ENCODE measurements at regions not wholly inside any gene's neighbourhood (a gene's known extent, or its start where the extent isn't known, plus 50 kb on each side); places are given as distances from the start of the nearest gene placed in this dataset.

DNA sequence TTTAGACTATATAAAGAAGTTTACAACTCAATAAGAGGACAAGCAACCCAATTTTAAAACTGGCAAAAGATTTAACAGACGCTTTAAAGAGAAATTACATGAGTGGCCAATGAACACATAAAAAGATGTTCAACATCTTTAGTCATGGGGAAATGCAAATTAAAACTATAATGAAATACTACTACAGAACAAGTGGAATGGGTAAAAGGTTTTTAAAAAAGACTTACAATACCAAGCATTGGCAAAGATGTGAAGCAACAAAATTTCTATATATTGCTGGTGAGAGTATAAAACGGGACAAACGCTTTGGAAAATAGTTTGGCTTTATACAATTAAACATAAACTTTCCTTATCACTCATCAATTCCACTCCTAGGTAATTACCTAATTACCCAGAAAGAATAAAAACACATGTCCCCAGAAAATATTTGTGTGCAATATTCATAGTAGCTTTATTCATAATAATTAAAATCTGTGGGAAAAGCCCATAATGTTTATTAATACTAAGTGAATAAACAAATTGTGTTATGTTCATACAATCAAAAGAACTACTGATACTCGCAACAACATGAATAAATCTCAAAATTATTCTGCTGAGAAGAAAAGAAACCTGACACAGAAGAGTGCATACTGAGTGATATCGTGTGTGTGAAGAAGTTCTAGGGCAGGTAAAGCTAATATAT is 76.7 kb upstream of the MYCN start:
- TF ChIP-seq POLR2AphosphoS5 (IDR thresholded peaks at IDR 0.05; ENCODE audit: low read depth, low read length) (no peak), SIN3A (IDR thresholded peaks at IDR 0.05; ENCODE audit: borderline replicate concordance, insufficient read depth, low read length) (no peak), TAF1 (IDR thresholded peaks at IDR 0.05; ENCODE audit: borderline replicate concordance, insufficient read depth, low read length) (no peak), FOXP2 (optimal IDR thresholded peaks at IDR 0.05; ENCODE audit: borderline replicate concordance, extremely low read depth, extremely low read length, insufficient read depth) (no peak)
- TF ChIP-seq, protein P1, sequence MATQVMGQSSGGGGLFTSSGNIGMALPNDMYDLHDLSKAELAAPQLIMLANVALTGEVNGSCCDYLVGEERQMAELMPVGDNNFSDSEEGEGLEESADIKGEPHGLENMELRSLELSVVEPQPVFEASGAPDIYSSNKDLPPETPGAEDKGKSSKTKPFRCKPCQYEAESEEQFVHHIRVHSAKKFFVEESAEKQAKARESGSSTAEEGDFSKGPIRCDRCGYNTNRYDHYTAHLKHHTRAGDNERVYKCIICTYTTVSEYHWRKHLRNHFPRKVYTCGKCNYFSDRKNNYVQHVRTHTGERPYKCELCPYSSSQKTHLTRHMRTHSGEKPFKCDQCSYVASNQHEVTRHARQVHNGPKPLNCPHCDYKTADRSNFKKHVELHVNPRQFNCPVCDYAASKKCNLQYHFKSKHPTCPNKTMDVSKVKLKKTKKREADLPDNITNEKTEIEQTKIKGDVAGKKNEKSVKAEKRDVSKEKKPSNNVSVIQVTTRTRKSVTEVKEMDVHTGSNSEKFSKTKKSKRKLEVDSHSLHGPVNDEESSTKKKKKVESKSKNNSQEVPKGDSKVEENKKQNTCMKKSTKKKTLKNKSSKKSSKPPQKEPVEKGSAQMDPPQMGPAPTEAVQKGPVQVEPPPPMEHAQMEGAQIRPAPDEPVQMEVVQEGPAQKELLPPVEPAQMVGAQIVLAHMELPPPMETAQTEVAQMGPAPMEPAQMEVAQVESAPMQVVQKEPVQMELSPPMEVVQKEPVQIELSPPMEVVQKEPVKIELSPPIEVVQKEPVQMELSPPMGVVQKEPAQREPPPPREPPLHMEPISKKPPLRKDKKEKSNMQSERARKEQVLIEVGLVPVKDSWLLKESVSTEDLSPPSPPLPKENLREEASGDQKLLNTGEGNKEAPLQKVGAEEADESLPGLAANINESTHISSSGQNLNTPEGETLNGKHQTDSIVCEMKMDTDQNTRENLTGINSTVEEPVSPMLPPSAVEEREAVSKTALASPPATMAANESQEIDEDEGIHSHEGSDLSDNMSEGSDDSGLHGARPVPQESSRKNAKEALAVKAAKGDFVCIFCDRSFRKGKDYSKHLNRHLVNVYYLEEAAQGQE (IDR thresholded peaks at IDR 0.05; ENCODE audit: insufficient read depth in 1 of 2, low read depth in 2 of 2, low read length in 2 of 2): no peak
